ENCODE measurements at regions not wholly inside any gene's neighbourhood (a gene's known extent, or its start where the extent isn't known, plus 50 kb on each side); places are given as distances from the start of the nearest gene placed in this dataset.

DNA sequence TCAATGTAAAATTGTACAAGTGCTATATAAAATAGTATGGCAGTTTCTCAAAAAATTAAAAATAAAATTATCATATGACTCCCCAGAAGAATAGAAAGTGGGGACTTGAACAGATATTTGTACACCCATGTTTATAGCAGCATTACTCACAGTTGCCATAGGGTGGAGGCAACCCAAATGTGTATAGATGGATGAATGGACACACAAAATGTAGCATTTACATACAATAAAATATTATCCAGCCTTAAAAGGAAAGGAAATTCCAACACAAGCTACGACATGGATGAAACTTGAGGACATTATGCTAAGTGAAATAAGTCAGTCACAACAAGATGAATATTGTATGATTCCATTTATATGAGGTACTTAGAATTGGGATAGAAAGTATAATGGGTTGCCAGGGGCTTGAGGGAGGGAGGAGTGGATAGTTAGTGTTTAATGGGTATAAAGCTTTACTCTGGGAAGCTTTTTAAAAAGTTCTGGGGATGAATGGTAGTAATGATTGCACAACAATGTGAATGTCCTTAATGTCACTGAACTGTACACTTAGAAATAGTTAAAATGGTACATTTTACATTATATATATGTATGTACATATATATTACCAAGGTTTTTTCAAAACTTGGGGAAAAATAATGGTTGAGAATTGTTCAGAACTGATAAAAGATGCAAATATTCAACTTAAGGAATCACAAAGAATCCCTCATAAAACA, 53.0 kb upstream of the ADORA3 start:
- no peaks in the 10 kb centered on the region for H3K27me3 ChIP-seq (ENCODE audit: control insufficient read depth in 3 of 3, insufficient read depth in 3 of 3, low read length in 3 of 3)
- no peaks in the 10 kb centered on the region for H3K36me3 ChIP-seq (ENCODE audit: control insufficient read depth in 3 of 3, insufficient read depth in 2 of 3, low read depth in 1 of 3, low read length in 3 of 3)
- WGBS, 3 donors, result 86 to 93% (median 86%) methylated on average over 1 of the region's 1 CpG
- no peak overlapping the region for H3K27ac ChIP-seq (ENCODE audit: low read depth in 1 of 3, low read length in 2 of 3)
- DNase-seq, result no peak
- no peak for FAIRE-seq
- H3K4me1 ChIP-seq (ENCODE audit: control insufficient read depth in 3 of 3, insufficient read depth in 2 of 3, low read depth in 1 of 3, low read length in 2 of 3), result peaks cover 0 to 12% (median 0%) of the 10 kb centered on the region in 3 donors
- H3K4me3 ChIP-seq (ENCODE audit: low read depth in 1 of 3, low read length in 3 of 3), result no peak overlapping the region
- H3K9me3 ChIP-seq (ENCODE audit: control insufficient read depth in 2 of 2, insufficient read depth in 1 of 2, low read depth in 1 of 2, low read length in 1 of 2), result no peaks in the 10 kb centered on the region

- peaks cover 0 to 3% (median 0%) of the 10 kb centered on the region in 3 donors for H3K4me1 ChIP-seq (ENCODE audit: control insufficient read depth in 3 of 3, insufficient read depth in 2 of 3, low read depth in 1 of 3, low read length in 2 of 3)
- WGBS, 3 donors, result 15 to 54% (median 33%) methylated on average over 3 of the region's 3 CpGs
- peak; percentile 24 to 57 for DNase-seq
- H3K27ac ChIP-seq (ENCODE audit: low read depth in 1 of 3, low read length in 2 of 3), result peak overlapping the region in 1 of 3 donors; percentile 25
- no peaks in the 10 kb centered on the region for H3K9me3 ChIP-seq (ENCODE audit: control insufficient read depth in 2 of 2, insufficient read depth in 1 of 2, low read depth in 1 of 2, low read length in 1 of 2)
- no peaks in the 10 kb centered on the region for H3K27me3 ChIP-seq (ENCODE audit: control insufficient read depth in 3 of 3, insufficient read depth in 3 of 3, low read length in 3 of 3)
- H3K36me3 ChIP-seq (ENCODE audit: control insufficient read depth in 3 of 3, insufficient read depth in 2 of 3, low read depth in 1 of 3, low read length in 3 of 3), result no peaks in the 10 kb centered on the region
- H3K4me3 ChIP-seq (ENCODE audit: low read depth in 1 of 3, low read length in 3 of 3), result no peak overlapping the region
- FAIRE-seq, result no peak
Measured at GRCh38 chr1:111559736-111560279, 56.4 kb upstream of the ADORA3 start.

DNA sequence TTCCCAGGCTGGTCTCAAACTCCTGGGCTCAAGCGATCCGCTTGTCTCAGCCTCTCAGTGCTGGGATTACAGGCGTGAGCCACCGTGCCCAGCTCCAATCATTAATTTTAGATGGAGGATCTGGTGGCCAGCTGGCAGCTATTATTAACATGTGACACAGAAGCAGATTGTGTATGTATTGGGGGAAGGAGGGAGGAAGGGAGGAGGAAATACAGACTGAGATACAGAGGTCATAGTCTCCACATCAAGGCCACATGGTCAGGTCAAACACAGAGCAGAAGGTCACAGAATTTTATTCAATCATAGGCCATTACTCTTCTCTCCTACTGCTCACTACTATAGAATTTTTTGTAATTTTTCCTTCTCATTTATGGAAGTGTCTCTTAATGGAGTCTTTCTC, 57.9 kb upstream of the ADORA3 start:
- DNase-seq (peak in 1 of 2 donors; percentile 45), FAIRE-seq (no peak)
- Histone ChIP-seq H3K4me1 (ENCODE audit: control insufficient read depth in 3 of 3, insufficient read depth in 2 of 3, low read depth in 1 of 3, low read length in 2 of 3) (peaks cover 0 to 8% (median 0%) of the 10 kb centered on the region in 3 donors), H3K27ac (ENCODE audit: low read depth in 1 of 3, low read length in 2 of 3) (no peak overlapping the region), H3K4me3 (ENCODE audit: low read depth in 1 of 3, low read length in 3 of 3) (no peak overlapping the region), H3K9me3 (ENCODE audit: control insufficient read depth in 2 of 2, insufficient read depth in 1 of 2, low read depth in 1 of 2, low read length in 1 of 2) (no peaks in the 10 kb centered on the region), H3K36me3 (ENCODE audit: control insufficient read depth in 3 of 3, insufficient read depth in 2 of 3, low read depth in 1 of 3, low read length in 3 of 3) (no peaks in the 10 kb centered on the region), H3K27me3 (ENCODE audit: control insufficient read depth in 3 of 3, insufficient read depth in 3 of 3, low read length in 3 of 3) (no peaks in the 10 kb centered on the region)
- 62 to 76% (median 68%) methylated on average over 4 of the region's 4 CpGs for WGBS, 3 donors

DNA sequence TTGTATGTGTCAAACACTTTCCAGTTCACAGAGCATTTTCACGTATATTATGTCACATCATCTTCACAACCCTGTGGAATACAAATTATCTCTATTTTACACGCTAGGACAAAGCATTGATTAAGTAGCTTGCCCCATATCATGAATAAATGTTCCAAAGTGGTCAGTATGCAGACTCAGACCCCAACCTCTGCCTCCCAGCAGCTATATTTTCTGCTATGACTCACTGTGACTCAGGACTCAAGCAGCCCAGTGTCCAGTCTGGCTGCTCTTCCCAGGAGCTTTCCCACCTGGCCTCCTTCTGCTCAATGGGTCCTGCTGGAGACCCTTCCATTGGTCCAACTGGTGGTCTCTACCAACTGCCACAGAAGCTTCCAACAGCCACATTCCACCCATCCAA, 56.0 kb upstream of the RAP1A start:
- no peaks in the 10 kb centered on the region for H3K27me3 ChIP-seq (ENCODE audit: control insufficient read depth in 3 of 3, insufficient read depth in 3 of 3, low read length in 3 of 3)
- no peaks in the 10 kb centered on the region for H3K9me3 ChIP-seq (ENCODE audit: control insufficient read depth in 2 of 2, insufficient read depth in 1 of 2, low read depth in 1 of 2, low read length in 1 of 2)
- H3K27ac ChIP-seq (ENCODE audit: low read depth in 1 of 3, low read length in 2 of 3), result no peak overlapping the region
- H3K4me1 ChIP-seq (ENCODE audit: control insufficient read depth in 3 of 3, insufficient read depth in 2 of 3, low read depth in 1 of 3, low read length in 2 of 3), result peaks cover 0 to 10% (median 0%) of the 10 kb centered on the region in 3 donors
- no peak for DNase-seq
- no peak overlapping the region for H3K4me3 ChIP-seq (ENCODE audit: low read depth in 1 of 3, low read length in 3 of 3)
- WGBS, 3 donors, result 48 to 78% (median 52%) methylated on average over 2 of the region's 2 CpGs
- H3K36me3 ChIP-seq (ENCODE audit: control insufficient read depth in 3 of 3, insufficient read depth in 2 of 3, low read depth in 1 of 3, low read length in 3 of 3), result no peaks in the 10 kb centered on the region
- FAIRE-seq, result no peak

DNA sequence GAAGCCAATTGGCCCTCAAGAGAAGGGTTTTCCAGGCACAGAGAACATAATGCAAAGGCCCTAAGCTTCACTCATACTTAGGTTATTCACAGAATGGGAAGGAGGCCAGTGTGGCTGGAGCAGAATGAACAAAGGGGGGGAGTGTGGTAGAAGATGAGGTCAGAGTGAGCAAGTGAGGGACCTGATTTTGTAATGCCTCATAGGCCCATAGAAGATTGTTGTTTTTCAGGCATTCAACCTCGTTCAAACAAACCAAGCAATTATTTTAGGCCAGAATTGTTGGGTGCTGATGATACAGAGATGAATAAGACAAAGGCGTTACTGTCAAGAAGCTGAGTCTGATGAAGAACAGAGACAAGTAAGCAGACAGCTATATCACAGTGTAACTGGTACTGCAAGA, 54.5 kb upstream of the RAP1A start:
- 90 to 94% (median 94%) methylated on average over 2 of the region's 2 CpGs for WGBS, 3 donors
- FAIRE-seq (no peak), DNase-seq (no peak)
- Histone ChIP-seq H3K4me3 (ENCODE audit: low read depth in 1 of 3, low read length in 3 of 3) (no peak overlapping the region), H3K27me3 (ENCODE audit: control insufficient read depth in 3 of 3, insufficient read depth in 3 of 3, low read length in 3 of 3) (no peaks in the 10 kb centered on the region), H3K9me3 (ENCODE audit: control insufficient read depth in 2 of 2, insufficient read depth in 1 of 2, low read depth in 1 of 2, low read length in 1 of 2) (no peaks in the 10 kb centered on the region), H3K36me3 (ENCODE audit: control insufficient read depth in 3 of 3, insufficient read depth in 2 of 3, low read depth in 1 of 3, low read length in 3 of 3) (no peaks in the 10 kb centered on the region), H3K27ac (ENCODE audit: low read depth in 1 of 3, low read length in 2 of 3) (no peak overlapping the region), H3K4me1 (ENCODE audit: control insufficient read depth in 3 of 3, insufficient read depth in 2 of 3, low read depth in 1 of 3, low read length in 2 of 3) (peaks cover 0 to 8% (median 0%) of the 10 kb centered on the region in 3 donors)

- WGBS, 3 donors, result 25 to 67% (median 50%) methylated on average over 5 of the region's 5 CpGs
- FAIRE-seq, result no peak
- Histone ChIP-seq H3K27ac (ENCODE audit: low read depth in 1 of 3, low read length in 2 of 3) (peak overlapping the region in 1 of 3 donors; percentile 40), H3K4me1 (ENCODE audit: control insufficient read depth in 3 of 3, insufficient read depth in 2 of 3, low read depth in 1 of 3, low read length in 2 of 3) (peaks cover 0 to 7% (median 0%) of the 10 kb centered on the region in 3 donors), H3K4me3 (ENCODE audit: low read depth in 1 of 3, low read length in 3 of 3) (no peak overlapping the region), H3K27me3 (ENCODE audit: control insufficient read depth in 3 of 3, insufficient read depth in 3 of 3, low read length in 3 of 3) (no peaks in the 10 kb centered on the region), H3K36me3 (ENCODE audit: control insufficient read depth in 3 of 3, insufficient read depth in 2 of 3, low read depth in 1 of 3, low read length in 3 of 3) (no peaks in the 10 kb centered on the region), H3K9me3 (ENCODE audit: control insufficient read depth in 2 of 2, insufficient read depth in 1 of 2, low read depth in 1 of 2, low read length in 1 of 2) (no peaks in the 10 kb centered on the region)
- peak; percentile 48 to 81 for DNase-seq
Measured at GRCh38 chr1:111565968-111566367, 53.6 kb upstream of the RAP1A start.

DNA sequence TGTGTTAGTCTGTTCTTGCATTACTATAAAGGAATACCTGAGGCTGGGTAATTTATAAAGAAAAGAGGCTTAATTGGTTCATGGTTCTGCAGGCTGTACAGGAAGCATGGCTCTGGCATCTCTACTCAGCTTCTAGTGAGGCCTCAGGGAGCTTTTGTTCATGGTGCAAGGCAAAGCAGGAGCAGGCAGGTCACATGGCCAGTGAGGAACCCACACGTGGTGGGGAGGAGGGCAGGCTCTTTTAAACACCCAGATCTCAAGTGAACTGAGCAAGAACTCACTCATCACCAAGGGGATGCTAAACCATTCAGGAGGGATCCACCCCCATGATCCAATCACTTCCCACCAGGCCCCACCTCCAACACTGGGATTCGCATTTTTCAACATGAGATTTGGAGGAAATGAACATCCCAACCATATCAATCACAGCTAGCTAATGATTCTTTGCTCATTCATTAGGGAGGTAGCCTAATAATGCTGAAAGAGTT, 51.4 kb upstream of the RAP1A start:
- no peak overlapping the region for H3K4me3 ChIP-seq (ENCODE audit: low read depth in 1 of 3, low read length in 3 of 3)
- H3K36me3 ChIP-seq (ENCODE audit: control insufficient read depth in 3 of 3, insufficient read depth in 2 of 3, low read depth in 1 of 3, low read length in 3 of 3), result no peaks in the 10 kb centered on the region
- no peak overlapping the region for H3K27ac ChIP-seq (ENCODE audit: low read depth in 1 of 3, low read length in 2 of 3)
- no peaks in the 10 kb centered on the region for H3K9me3 ChIP-seq (ENCODE audit: control insufficient read depth in 2 of 2, insufficient read depth in 1 of 2, low read depth in 1 of 2, low read length in 1 of 2)
- peaks cover 0 to 7% (median 0%) of the 10 kb centered on the region in 3 donors for H3K4me1 ChIP-seq (ENCODE audit: control insufficient read depth in 3 of 3, insufficient read depth in 2 of 3, low read depth in 1 of 3, low read length in 2 of 3)
- no peaks in the 10 kb centered on the region for H3K27me3 ChIP-seq (ENCODE audit: control insufficient read depth in 3 of 3, insufficient read depth in 3 of 3, low read length in 3 of 3)
- WGBS, 3 donors, result 59 to 85% (median 83%) methylated on average over 2 of the region's 2 CpGs
- no peak for DNase-seq
- FAIRE-seq, result no peak

Data from small intestine (tissue), 7 donors.